Smooth muscle cell (in vitro differentiated cells): ENCODE measurements at regions not wholly inside any gene's neighbourhood (a gene's known extent, or its start where the extent isn't known, plus 50 kb on each side); places are given as distances from the start of the nearest gene placed in this dataset.

Source experiments
- DNase-seq: peaks from one replicate; lab custom pipeline; 2025; ENCODE audit not compliant: unreplicated experiment; lab: John Stamatoyannopoulos, UW
- H2AFZ ChIP-seq: fragments of 200-600 bp; sonication (generic); 2 replicates; pipeline ENCODE4 v1.6.0; 2016; ENCODE audit warnings: antibody characterized with exemption, low read depth, mild to moderate bottlenecking
- H3F3A ChIP-seq: fragments of 200-600 bp; sonication (generic); 2 replicates; pipeline ENCODE4 v1.6.0; 2017; ENCODE audit warnings: antibody characterized with exemption, low read depth
- H3K27ac ChIP-seq: fragments of 200-600 bp; sonication (generic); 2 replicates; pipeline ENCODE4 v1.5.1; 2016; ENCODE audit warnings: low read depth, mild to moderate bottlenecking
- H3K27me3 ChIP-seq: fragments of 200-600 bp; sonication (generic); 2 replicates; pipeline ENCODE4 v1.6.1; 2016; ENCODE audit warnings: low read depth, mild to moderate bottlenecking
- H3K36me3 ChIP-seq: fragments of 200-600 bp; sonication (generic); 2 replicates; pipeline ENCODE4 v1.5.1; 2016; ENCODE audit warnings: low read depth
- H3K4me1 ChIP-seq: fragments of 200-600 bp; sonication (generic); 2 replicates; pipeline ENCODE4 v1.5.1; 2016; ENCODE audit warnings: low read depth
- H3K4me2 ChIP-seq: fragments of 200-600 bp; sonication (generic); 2 replicates; pipeline ENCODE4 v1.6.0; 2016; ENCODE audit warnings: mild to moderate bottlenecking
- H3K4me3 ChIP-seq: fragments of 200-600 bp; sonication (generic); 2 replicates; pipeline ENCODE4 v1.5.1; 2016; ENCODE audit warnings: mild to moderate bottlenecking
- H3K79me2 ChIP-seq: fragments of 200-600 bp; sonication (generic); 2 replicates; pipeline ENCODE4 v1.6.0; 2016; ENCODE audit warnings: low read depth, mild to moderate bottlenecking
- H3K9ac ChIP-seq: fragments of 200-600 bp; sonication (generic); 2 replicates; pipeline ENCODE4 v1.6.0; 2016; ENCODE audit warnings: low read depth
- H3K9me3 ChIP-seq: fragments of 200-600 bp; sonication (generic); replicated peaks from 2 replicates; pipeline ENCODE4 v1.5.1; 2016; ENCODE audit warnings: low read depth
- H4K20me1 ChIP-seq: fragments of 200-600 bp; sonication (generic); 2 replicates; pipeline ENCODE4 v1.6.0; 2016; ENCODE audit warnings: low read depth
- WGBS: methylation state at CpG from one replicate; pipeline ENCODE4 v1.1.7; 2016; ENCODE audit warnings: low lambda C conversion rate; 5-methylcytosine and 5-hydroxymethylcytosine counted together
- TF ChIP-seq, protein P1 (sequence below): fragments of 200-600 bp; sonication (generic); IDR thresholded peaks from 2 replicates; pipeline ENCODE4 v1.5.1; 2017; ENCODE audit warnings: borderline replicate concordance, mild to moderate bottlenecking, antibody characterized with exemption; ENCODE audit not compliant: insufficient read depth, poor library complexity, severe bottlenecking

DNA sequence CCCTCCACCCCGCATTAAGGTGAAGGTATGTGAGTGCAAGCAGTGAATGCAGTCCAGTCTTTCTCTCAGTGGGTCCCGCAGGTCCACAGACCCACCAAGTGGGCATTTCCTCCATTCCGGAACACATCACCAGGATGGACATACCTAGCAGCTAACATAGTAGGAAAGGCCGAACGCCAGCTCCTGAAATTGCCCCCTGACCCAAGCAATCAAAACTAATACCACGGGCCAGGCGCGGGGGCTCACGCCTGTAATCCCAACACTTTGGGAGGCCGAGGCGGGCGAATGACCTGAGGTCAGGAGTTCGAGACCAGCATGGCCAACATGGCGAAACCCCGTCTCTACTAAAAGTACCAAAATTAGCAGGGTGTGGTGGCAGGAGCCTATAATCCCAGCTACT lies 71.7 kb upstream of the VSTM2B start:
- 95% methylated on average over 15 of the region's 15 CpGs for WGBS
- no peaks in the 10 kb centered on the region for H4K20me1 ChIP-seq
- H3K4me2 ChIP-seq, result no peak overlapping the region
- H3F3A ChIP-seq, result no peaks in the 10 kb centered on the region
- TF ChIP-seq, protein P1, sequence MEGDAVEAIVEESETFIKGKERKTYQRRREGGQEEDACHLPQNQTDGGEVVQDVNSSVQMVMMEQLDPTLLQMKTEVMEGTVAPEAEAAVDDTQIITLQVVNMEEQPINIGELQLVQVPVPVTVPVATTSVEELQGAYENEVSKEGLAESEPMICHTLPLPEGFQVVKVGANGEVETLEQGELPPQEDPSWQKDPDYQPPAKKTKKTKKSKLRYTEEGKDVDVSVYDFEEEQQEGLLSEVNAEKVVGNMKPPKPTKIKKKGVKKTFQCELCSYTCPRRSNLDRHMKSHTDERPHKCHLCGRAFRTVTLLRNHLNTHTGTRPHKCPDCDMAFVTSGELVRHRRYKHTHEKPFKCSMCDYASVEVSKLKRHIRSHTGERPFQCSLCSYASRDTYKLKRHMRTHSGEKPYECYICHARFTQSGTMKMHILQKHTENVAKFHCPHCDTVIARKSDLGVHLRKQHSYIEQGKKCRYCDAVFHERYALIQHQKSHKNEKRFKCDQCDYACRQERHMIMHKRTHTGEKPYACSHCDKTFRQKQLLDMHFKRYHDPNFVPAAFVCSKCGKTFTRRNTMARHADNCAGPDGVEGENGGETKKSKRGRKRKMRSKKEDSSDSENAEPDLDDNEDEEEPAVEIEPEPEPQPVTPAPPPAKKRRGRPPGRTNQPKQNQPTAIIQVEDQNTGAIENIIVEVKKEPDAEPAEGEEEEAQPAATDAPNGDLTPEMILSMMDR, result no peak
- H3K4me1 ChIP-seq, result no peaks in the 10 kb centered on the region
- H3K9ac ChIP-seq, result no peak overlapping the region
- no peaks in the 10 kb centered on the region for H3K9me3 ChIP-seq
- H3K27ac ChIP-seq, result no peak overlapping the region
- H3K4me3 ChIP-seq, result no peak overlapping the region
- H3K36me3 ChIP-seq, result no peaks in the 10 kb centered on the region
- no peaks in the 10 kb centered on the region for H3K27me3 ChIP-seq
- no peaks in the 10 kb centered on the region for H3K79me2 ChIP-seq
- H2AFZ ChIP-seq, result no peak overlapping the region
- DNase-seq, result no peak

DNA sequence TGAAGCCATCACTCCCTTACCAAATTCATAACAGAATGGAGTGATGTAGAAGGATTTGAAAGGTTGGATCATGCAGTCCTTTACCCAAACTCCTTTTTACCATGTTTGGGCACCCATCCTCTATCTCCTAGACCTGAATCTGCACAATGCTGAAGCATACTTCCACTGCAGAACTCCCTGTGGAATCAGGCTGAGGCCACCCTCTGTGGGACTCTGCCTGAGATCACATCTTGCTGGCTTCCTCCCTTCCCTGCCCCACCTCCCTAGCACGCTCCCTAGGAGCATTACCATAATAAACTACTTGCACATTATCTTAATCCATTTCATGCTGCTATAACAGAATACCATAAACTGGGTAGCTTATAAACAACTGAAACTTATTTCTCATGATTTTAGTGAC lies 68.4 kb upstream of the VSTM2B start:
- TF ChIP-seq, protein P1, result no peak
- H3K4me3 ChIP-seq, result no peak overlapping the region

DNA sequence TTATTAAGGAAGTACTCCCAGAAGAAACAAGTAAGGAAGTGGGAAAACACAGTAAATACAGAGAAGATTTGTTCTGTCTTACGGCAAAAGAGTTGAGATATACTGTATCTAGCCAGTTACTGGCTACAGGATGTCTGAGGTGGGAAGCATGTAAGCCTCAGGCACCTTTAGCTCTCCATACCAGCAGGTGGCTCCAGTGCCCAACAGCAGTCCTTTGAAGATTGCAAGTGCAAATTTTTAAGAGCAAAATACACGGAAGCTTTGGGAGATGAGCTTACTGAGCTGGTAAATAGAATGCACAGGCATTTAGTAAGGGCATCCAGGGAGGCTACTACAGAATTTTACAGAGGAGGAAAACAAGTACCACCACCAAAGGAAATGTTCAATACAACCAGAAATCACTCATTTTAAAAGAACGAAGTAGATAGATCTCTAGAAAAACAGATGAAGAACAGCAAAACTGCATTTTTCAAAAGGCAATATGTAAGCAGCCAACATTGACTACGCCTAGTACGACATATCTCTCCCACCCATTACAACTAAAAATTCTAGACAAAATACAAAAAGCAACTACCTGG lies 57.9 kb upstream of the VSTM2B start:
- DNase-seq, result no peak
- no peak overlapping the region for H3K27ac ChIP-seq
- no peak overlapping the region for H2AFZ ChIP-seq
- H3K4me3 ChIP-seq, result no peak overlapping the region
- H3K9ac ChIP-seq, result no peak overlapping the region
- H3F3A ChIP-seq, result no peaks in the 10 kb centered on the region
- H3K36me3 ChIP-seq, result no peaks in the 10 kb centered on the region
- H3K4me2 ChIP-seq, result no peak overlapping the region
- no peaks in the 10 kb centered on the region for H4K20me1 ChIP-seq
- no peaks in the 10 kb centered on the region for H3K4me1 ChIP-seq
- H3K27me3 ChIP-seq, result peaks cover 26% of the 10 kb centered on the region
- TF ChIP-seq, protein P1, result peak; percentile 4
- WGBS, result 64% methylated on average over 5 of the region's 5 CpGs
- no peaks in the 10 kb centered on the region for H3K9me3 ChIP-seq
- H3K79me2 ChIP-seq, result no peaks in the 10 kb centered on the region

More for the DNA sequence above, 68.4 kb upstream of the VSTM2B start:
- Histone ChIP-seq H3K9me3 (no peaks in the 10 kb centered on the region), H3K79me2 (no peaks in the 10 kb centered on the region), H3K4me1 (no peaks in the 10 kb centered on the region), H3K4me2 (no peak overlapping the region), H4K20me1 (no peaks in the 10 kb centered on the region), H2AFZ (no peak overlapping the region), H3K36me3 (no peaks in the 10 kb centered on the region), H3K27me3 (no peaks in the 10 kb centered on the region), H3K27ac (no peak overlapping the region), H3F3A (no peaks in the 10 kb centered on the region), H3K9ac (no peak overlapping the region)
- WGBS, result 100% methylated on average over 1 of the region's 1 CpG
- no peak for DNase-seq

DNA sequence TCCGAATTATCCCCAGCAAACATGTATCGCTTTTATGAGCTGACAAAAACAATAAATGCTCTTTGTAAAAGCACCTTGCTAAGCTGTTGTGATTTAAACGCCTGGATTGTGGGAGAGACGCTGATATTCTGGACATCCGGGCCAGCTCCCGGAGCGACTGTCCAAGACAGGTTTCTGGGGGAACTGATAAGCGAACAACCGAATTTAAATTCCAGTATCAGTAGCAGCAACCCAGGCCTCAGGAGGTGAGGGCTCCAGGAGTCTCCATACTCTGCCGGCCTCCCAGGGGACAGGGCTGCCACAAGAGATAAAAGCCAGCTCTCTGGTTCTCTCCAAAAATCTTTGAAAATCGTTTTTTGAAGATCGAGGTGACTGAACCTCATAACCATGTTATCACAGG lies 50.3 kb upstream of the VSTM2B start:
- no peak overlapping the region for H3K4me3 ChIP-seq
- no peaks in the 10 kb centered on the region for H3K4me1 ChIP-seq
- no peaks in the 10 kb centered on the region for H4K20me1 ChIP-seq
- H3K36me3 ChIP-seq, result no peaks in the 10 kb centered on the region
- H3K79me2 ChIP-seq, result no peaks in the 10 kb centered on the region
- no peak overlapping the region for H3K27ac ChIP-seq
- no peak overlapping the region for H2AFZ ChIP-seq
- peaks cover 6% of the 10 kb centered on the region for H3K27me3 ChIP-seq
- no peak overlapping the region for H3K4me2 ChIP-seq
- H3K9ac ChIP-seq, result no peak overlapping the region
- no peaks in the 10 kb centered on the region for H3F3A ChIP-seq
- DNase-seq, result no peak
- WGBS, result 86% methylated on average over 12 of the region's 12 CpGs
- H3K9me3 ChIP-seq, result no peaks in the 10 kb centered on the region
- TF ChIP-seq, protein P1, result no peak
